ENCODE measurements at regions not wholly inside any gene's neighbourhood (a gene's known extent, or its start where the extent isn't known, plus 50 kb on each side); places are given as distances from the start of the nearest gene placed in this dataset.

DNA sequence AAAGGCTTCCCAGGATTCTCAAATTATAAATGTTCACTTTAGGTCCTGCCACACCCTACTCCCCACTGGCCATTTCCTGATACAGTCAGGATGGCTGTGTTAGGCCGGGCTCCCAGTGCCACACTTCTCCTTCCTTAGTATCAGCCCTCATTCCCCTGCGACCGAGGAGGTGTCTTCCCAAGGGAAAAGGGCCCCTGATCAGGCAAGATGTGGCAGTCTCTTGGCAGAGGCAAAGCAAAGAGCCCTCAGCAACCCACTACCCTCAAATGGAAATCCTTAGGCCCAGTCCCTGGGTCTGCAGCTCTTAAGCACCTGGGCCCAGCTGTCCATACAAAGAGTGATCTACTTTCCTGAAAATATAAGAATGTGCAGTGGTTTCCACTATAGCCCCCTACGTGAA, 96.5 kb upstream of the VASH1 start:
- Mint-ChIP-seq H3K4me1 (ENCODE audit: low read depth) (no peaks in the 10 kb centered on the region), H3K36me3 (ENCODE audit: low read depth) (no peaks in the 10 kb centered on the region), H3K27me3 (peaks cover 32% of the 10 kb centered on the region), H3K4me3 (no peak overlapping the region), H3K27ac (no peak overlapping the region), H3K9me3 (peaks cover 6% of the 10 kb centered on the region)
- DNase-seq: no peak

DNA sequence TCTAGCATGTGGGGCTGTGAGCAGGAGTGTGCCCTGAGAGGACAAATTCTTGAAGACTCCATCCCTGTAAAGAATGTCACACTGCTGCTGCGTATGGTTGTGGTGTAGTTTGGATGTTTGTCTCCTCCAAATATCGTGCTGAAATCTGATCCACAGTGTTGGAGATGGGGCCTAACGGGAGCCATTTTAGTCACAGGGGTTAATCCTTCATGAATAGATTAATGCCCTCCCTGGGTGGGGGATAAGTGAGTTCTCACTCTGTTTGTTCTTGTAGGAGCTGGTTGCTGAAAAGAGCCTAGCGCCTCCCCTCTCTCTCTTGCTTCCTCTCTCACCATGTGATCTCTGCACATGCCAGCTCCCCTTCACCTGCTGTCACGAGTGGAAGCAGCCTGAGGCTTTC, 94.5 kb upstream of the VASH1 start:
- no peaks in the 10 kb centered on the region for H3K4me1 Mint-ChIP-seq (ENCODE audit: low read depth)
- H3K27ac Mint-ChIP-seq: no peak overlapping the region
- H3K9me3 Mint-ChIP-seq: peaks cover 9% of the 10 kb centered on the region
- DNase-seq: no peak
- H3K4me3 Mint-ChIP-seq: no peak overlapping the region
- H3K36me3 Mint-ChIP-seq (ENCODE audit: low read depth): no peaks in the 10 kb centered on the region
- H3K27me3 Mint-ChIP-seq: peaks cover 21% of the 10 kb centered on the region

DNA sequence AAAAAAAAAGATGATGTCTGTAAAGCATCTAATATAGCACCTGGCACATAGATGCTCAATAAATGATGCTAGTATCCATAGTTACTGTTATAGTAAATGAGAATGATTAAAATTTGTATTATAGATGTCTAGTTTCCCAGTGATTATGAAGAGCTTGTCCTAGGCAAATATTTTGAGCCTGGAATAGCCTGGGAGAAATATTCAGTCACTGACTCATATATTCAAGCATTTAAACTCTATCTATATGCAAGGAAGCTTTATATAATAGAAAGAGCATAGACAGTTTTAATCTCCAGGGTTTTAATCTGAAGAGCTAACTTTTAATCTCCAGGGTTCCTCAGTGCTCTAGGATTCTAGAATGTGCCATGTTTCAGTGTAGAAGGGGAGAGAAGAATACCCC, 91.5 kb upstream of the VASH1 start:
- Mint-ChIP-seq H3K4me1 (ENCODE audit: low read depth) (no peaks in the 10 kb centered on the region), H3K9me3 (peaks cover 9% of the 10 kb centered on the region), H3K36me3 (ENCODE audit: low read depth) (no peaks in the 10 kb centered on the region), H3K27ac (no peak overlapping the region), H3K4me3 (no peak overlapping the region), H3K27me3 (peaks cover 30% of the 10 kb centered on the region)
- no peak for DNase-seq

DNA sequence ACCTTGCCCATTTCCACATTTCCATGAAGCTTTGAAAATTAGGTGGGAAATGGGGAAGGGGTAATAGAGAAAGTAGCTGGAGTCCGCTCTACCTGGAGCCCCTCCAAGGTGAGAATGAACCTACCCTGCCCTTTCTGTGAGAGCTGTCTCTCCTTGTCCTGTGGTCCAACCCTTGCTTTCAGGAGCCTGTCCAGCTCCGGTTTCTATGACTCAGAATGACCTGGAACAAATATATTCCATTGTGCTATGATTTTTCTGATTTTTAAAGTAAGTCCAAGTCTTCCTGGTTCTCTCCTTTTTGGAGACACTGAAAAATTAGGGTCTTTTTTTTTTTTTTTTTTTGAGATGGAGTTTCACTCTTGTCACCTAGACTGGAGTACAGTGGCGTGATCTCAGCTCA, 89.1 kb upstream of the VASH1 start:
- Mint-ChIP-seq H3K4me1 (ENCODE audit: low read depth) (no peaks in the 10 kb centered on the region), H3K27me3 (peaks cover 34% of the 10 kb centered on the region), H3K9me3 (peaks cover 9% of the 10 kb centered on the region), H3K36me3 (ENCODE audit: low read depth) (no peaks in the 10 kb centered on the region), H3K4me3 (no peak overlapping the region), H3K27ac (no peak overlapping the region)
- no peak for DNase-seq

DNA sequence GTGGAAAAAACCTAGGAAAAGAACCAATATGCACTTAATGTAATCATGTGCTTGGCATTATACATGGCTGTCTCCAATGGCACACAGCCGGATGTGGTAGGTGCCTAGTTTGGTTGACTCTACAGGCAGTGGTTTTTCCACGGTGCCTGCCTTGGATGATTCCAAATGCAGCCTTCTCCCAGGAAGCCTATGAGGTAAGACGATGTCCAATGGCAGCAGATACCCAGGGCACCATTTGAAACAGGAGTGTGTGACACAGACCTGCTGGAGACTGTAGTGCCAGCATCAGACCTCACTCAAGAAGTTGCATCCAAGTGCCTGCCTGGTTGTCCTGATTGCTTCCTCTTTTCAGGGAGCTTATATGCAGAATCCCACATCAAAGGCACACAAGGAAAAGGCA, 88.0 kb upstream of the VASH1 start:
- no peak overlapping the region for H3K4me3 Mint-ChIP-seq

DNA sequence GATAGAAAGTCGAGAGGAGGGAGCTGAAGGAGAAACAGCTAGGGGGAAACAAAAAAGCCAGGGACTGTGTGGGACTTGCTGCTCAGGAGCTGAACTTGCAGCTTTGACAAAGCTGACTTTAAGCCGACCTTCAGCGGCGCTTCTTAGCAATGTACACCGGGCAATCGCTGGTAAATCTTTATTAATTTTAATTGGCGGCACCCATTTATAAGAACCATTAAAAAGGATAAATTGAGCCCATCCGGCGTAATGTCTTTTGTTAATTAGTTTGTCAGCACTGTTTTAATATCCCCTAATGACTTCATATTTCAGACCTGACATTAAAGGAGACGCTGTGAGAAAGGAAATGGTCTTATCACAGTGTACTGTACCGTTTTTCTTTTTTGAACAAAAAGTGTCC, 86.2 kb upstream of the VASH1 start:
- Mint-ChIP-seq H3K4me1 (ENCODE audit: low read depth) (no peaks in the 10 kb centered on the region), H3K9me3 (peaks cover 1% of the 10 kb centered on the region), H3K36me3 (ENCODE audit: low read depth) (no peaks in the 10 kb centered on the region), H3K27ac (no peak overlapping the region), H3K27me3 (peaks cover 34% of the 10 kb centered on the region), H3K4me3 (no peak overlapping the region)
- DNase-seq: no peak

More for the DNA sequence above, 88.0 kb upstream of the VASH1 start:
- no peak overlapping the region for H3K27ac Mint-ChIP-seq
- H3K9me3 Mint-ChIP-seq: peaks cover 9% of the 10 kb centered on the region
- H3K27me3 Mint-ChIP-seq: peaks cover 39% of the 10 kb centered on the region
- H3K4me1 Mint-ChIP-seq (ENCODE audit: low read depth): no peaks in the 10 kb centered on the region
- no peaks in the 10 kb centered on the region for H3K36me3 Mint-ChIP-seq (ENCODE audit: low read depth)
- DNase-seq: no peak

DNA sequence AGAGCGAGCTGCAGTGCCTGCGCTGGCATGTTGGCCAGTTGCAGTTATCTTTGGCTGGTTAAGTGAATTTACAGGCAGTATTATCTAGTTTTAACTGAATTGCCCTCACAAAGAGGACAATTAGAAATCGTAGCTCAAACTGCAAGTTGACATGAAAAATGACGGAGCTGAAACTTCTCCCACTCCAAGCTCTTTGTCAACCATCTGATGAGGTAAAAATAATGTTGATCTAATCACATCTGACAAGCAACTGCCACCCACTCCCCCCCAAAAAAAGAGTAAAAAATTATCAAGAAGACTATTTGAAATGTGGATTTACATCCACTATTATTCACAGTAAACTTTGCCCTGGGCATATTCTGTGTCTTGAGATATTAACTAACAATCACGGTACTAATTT, 84.7 kb upstream of the VASH1 start:
- Mint-ChIP-seq H3K27me3 (peaks cover 34% of the 10 kb centered on the region), H3K36me3 (ENCODE audit: low read depth) (no peaks in the 10 kb centered on the region), H3K27ac (no peak overlapping the region), H3K9me3 (peaks cover 12% of the 10 kb centered on the region), H3K4me1 (ENCODE audit: low read depth) (no peaks in the 10 kb centered on the region), H3K4me3 (no peak overlapping the region)
- DNase-seq: no peak

DNA sequence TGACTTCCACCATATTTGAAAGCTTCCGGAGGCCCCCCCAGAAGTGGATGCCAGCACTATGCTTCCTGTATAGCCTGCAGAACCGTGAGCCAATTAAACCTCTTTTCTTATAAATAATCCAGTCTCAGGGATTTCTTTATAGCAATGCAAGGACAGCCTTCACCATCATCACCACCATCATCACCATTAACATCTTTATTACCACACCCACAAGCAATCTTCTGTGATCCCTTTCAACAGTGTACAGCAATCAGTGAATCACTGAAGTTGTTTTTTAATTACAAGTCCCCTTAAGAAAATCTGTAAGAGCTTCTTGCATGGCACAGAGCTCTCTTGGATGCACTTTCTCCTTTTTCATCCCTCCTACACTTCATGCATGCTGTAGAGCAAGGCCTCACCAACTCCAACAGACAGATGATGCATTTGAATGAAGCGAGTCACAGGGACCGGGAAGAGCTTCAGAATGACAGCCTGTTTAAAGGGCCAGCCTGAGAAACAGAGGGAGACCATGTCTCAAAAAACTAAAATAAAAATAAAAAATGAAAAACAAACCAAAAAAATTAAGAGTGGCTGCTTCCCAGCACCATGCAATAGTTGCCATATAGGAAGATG, 83.6 kb upstream of the VASH1 start:
- no peaks in the 10 kb centered on the region for H3K36me3 Mint-ChIP-seq (ENCODE audit: low read depth)
- H3K27me3 Mint-ChIP-seq: peaks cover 33% of the 10 kb centered on the region
- no peak overlapping the region for H3K4me3 Mint-ChIP-seq
- H3K4me1 Mint-ChIP-seq (ENCODE audit: low read depth): no peaks in the 10 kb centered on the region
- no peak overlapping the region for H3K27ac Mint-ChIP-seq
- H3K9me3 Mint-ChIP-seq: peaks cover 14% of the 10 kb centered on the region
- DNase-seq: no peak

DNA sequence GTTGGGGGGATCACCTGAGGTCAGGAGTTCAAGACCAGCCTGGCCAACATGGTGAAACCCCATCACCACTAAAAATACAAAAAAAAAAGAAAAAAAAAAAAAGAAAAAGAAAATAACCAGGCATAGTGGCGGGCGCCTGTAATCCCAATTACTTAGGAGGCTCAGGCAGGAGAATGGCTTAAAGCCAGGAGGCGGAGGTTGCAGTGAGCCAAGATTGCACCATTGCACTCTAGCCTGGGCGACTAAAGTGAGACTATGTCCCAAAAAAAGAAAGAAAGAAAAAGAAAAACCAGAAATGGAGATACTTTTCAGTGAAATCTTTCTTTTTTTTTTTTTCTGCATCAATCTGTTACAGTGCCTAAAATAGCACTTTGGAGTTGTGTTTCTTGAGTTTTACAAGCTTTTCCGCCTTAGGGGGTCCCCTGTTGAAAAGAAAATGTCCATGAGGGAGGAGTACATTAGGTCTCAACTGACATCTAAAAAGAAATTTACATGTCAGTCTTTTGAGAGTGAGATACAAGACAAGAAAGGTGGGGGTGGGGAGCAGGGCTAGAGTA, 82.9 kb upstream of the VASH1 start:
- no peak overlapping the region for H3K4me3 Mint-ChIP-seq
- no peak overlapping the region for H3K27ac Mint-ChIP-seq
- H3K27me3 Mint-ChIP-seq: peaks cover 26% of the 10 kb centered on the region
- DNase-seq: no peak
- H3K36me3 Mint-ChIP-seq (ENCODE audit: low read depth): no peaks in the 10 kb centered on the region
- no peaks in the 10 kb centered on the region for H3K4me1 Mint-ChIP-seq (ENCODE audit: low read depth)
- peaks cover 14% of the 10 kb centered on the region for H3K9me3 Mint-ChIP-seq

DNA sequence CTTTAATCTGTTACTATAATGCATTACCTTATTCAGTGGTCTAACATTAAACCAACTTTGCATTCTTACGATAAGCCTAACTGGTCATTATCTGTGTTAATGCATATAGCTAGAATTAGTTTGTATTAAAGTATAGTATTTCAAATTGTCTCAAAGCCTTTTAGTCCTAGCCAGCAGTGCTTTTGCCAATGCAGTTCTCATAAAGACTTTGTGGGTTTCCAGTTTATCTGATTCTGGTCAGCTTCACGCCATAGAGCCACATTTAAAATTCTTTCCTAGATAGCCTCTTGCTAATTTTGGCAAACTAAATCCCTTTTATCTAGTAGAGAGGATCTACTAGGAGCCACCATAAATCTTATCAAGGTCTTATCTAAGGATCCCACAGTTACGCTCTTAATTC, 78.9 kb upstream of the VASH1 start:
- Mint-ChIP-seq H3K4me1 (ENCODE audit: low read depth) (no peaks in the 10 kb centered on the region), H3K36me3 (ENCODE audit: low read depth) (no peaks in the 10 kb centered on the region), H3K27ac (no peak overlapping the region), H3K9me3 (peaks cover 18% of the 10 kb centered on the region), H3K4me3 (no peak overlapping the region), H3K27me3 (peaks cover 17% of the 10 kb centered on the region)
- DNase-seq: no peak

DNA sequence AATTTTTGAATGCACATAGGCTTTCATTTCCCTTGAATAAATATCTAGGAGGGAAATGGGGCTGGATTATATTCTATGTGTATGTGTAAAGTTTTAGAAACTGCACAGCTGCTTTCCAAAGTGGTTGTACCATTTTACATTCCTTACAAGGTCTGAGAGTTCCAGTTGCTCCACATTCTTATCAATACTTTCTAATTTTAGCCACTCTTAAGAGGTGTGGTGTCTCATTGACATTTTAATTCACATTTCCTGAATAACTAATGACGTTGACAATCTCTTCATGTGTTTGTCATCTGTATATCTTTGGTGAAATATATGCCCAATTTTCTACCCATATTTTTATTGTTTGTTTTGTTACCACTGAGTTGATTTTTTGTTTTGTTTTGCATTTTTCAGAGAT, 74.6 kb upstream of the VASH1 start:
- Mint-ChIP-seq H3K27ac (no peak overlapping the region), H3K9me3 (peaks cover 14% of the 10 kb centered on the region), H3K27me3 (peaks cover 27% of the 10 kb centered on the region), H3K4me3 (no peak overlapping the region), H3K4me1 (ENCODE audit: low read depth) (no peaks in the 10 kb centered on the region), H3K36me3 (ENCODE audit: low read depth) (no peaks in the 10 kb centered on the region)
- DNase-seq: no peak

DNA sequence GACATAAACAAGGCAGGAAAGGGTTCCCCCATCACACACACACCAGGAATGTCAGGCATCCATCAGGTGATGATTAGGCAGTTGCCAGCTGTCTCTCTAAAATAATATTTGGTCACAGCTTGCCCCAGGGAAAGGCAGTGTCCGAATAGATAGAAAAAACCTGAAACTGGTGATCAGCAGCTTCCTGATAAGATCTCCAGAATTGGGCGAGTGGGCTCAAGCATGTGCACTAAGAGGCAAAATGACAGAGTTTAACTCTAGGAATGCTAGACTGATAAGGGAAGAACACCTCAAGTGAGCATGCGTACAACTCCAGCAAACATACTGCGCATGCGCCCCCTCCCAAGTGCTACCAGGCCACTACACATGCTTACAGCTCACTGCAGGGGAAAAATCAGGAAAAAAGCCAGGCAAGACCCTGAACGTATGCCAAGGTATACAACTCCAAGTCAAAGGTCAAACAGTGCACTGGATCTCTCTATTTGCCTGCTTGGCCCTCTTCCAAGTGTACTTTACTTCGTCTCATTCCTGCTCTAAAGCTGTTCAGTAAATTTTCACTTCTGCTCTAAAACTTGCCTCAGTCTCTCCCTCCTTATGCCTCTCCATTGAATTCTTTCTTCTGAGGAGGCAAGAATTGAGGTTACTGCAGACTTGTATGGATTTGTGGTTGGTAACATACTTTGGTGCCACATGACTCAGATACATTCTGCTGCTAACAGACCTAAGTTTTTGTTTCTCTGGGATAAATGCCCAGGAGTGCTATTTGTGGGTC, 73.5 kb upstream of the VASH1 start:
- Mint-ChIP-seq H3K4me1 (ENCODE audit: low read depth) (no peaks in the 10 kb centered on the region), H3K36me3 (ENCODE audit: low read depth) (no peaks in the 10 kb centered on the region), H3K4me3 (no peak overlapping the region), H3K27ac (no peak overlapping the region), H3K27me3 (peaks cover 27% of the 10 kb centered on the region), H3K9me3 (peaks cover 12% of the 10 kb centered on the region)
- DNase-seq: no peak

DNA sequence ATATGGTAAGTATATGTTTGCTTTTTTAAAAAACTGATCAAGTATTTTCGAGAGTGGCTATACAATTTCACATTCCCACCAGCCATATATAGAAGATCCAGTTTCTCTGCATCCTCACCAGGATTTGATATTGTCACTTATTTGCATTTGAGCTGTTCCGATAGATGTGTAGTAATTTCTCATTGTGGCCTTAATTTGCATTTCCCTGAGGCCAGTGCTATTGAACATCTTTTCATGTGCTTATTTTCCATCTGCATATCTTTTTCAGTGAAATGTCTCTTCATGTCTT, 72.9 kb upstream of the VASH1 start:
- no peak overlapping the region for H3K4me3 Mint-ChIP-seq
- H3K9me3 Mint-ChIP-seq: peaks cover 12% of the 10 kb centered on the region
- no peak overlapping the region for H3K27ac Mint-ChIP-seq
- H3K4me1 Mint-ChIP-seq (ENCODE audit: low read depth): no peaks in the 10 kb centered on the region
- no peak for DNase-seq
- no peaks in the 10 kb centered on the region for H3K36me3 Mint-ChIP-seq (ENCODE audit: low read depth)
- peaks cover 27% of the 10 kb centered on the region for H3K27me3 Mint-ChIP-seq

DNA sequence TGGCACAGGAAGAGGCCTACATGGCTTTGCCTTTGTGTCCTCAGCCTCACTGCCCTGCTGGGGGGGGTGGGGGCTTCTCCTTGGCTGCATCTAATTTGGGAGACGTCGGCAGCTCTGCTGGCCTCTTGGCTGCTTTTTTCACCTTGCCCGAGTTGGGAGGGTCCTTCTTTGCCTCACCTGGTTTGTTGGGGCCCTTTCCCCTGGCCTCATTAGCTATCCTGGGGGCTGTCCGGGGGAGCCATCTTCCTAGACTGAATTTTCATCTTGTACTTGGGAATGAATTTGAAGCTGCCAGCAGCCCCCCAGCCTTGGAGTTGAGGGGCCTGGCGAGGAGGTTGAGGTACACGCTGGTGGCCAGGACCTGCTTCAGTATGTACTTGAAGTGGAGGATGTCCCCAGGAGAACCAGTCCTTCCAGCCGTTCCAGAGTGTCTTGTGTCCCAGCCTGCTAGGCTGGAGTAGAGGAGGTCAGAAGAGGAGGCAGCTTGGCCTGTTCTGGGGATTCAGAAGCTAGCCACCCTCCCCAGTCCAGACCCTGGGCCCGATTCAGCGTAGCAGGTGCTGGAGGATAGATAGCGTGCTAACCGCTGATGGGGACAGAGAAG, 70.7 kb upstream of the VASH1 start:
- H3K36me3 Mint-ChIP-seq (ENCODE audit: low read depth): no peaks in the 10 kb centered on the region
- DNase-seq: no peak
- peaks cover 12% of the 10 kb centered on the region for H3K9me3 Mint-ChIP-seq
- no peaks in the 10 kb centered on the region for H3K4me1 Mint-ChIP-seq (ENCODE audit: low read depth)
- no peak overlapping the region for H3K4me3 Mint-ChIP-seq
- H3K27ac Mint-ChIP-seq: no peak overlapping the region
- H3K27me3 Mint-ChIP-seq: peaks cover 22% of the 10 kb centered on the region

DNA sequence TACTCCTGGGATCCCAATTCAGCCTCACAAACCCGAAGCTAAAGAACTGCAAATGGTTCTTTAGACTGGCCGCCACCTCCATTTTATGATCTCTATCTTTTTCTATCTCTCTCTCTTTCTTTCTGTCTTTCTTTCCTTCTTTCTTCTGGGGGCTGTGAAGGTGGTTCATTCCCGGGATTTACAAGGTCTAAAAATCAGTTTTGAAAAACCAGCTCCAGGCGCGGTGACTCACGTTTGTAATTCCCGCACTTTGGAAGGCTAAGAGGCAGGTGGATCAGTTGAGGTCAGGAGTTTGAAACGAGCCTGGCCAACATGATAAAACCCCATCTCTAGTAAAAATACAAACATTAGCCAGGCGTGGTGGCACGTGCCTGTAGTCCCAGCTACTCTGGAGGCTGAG, 67.2 kb upstream of the VASH1 start:
- Mint-ChIP-seq H3K4me3 (no peak overlapping the region), H3K36me3 (ENCODE audit: low read depth) (no peaks in the 10 kb centered on the region), H3K27me3 (peaks cover 2% of the 10 kb centered on the region), H3K9me3 (no peaks in the 10 kb centered on the region), H3K27ac (no peak overlapping the region), H3K4me1 (ENCODE audit: low read depth) (no peaks in the 10 kb centered on the region)
- DNase-seq: peak; percentile 0

All from activated T-cell treated with anti-CD3 and anti-CD28 coated beads, Interleukin-2, amount 50 U/mL, for 24 hours (primary cell).